Caco-2 (cell line): ENCODE measurements at regions not wholly inside any gene's neighbourhood (a gene's known extent, or its start where the extent isn't known, plus 50 kb on each side); places are given as distances from the start of the nearest gene placed in this dataset.
"Not testable (repeated sequence)": the region's sequence is repeated elsewhere in the genome, so short reads cannot be mapped to it uniquely, and the experiment has no call there.

Experiments
- BruUV-seq: library from RNA; stranded (reverse); fragments of 400-500 nt; replicated peaks from 2 replicates; lab custom pipeline; 2021; lab: Mats Ljungman, UMichigan
- CTCF ChIA-PET: fragments of 300-600 bp; sonication (Branson Sonifier 250); formaldehyde crosslinking; loops from one replicate; lab custom pipeline; 2022; ENCODE audit warnings: antibody characterized with exemption; lab: Charles Lee
- POLR2A ChIA-PET: fragments of 300-600 bp; sonication (Branson Sonifier 250); formaldehyde crosslinking; loops from one replicate; lab custom pipeline; 2022; ENCODE audit warnings: antibody characterized with exemption; lab: Charles Lee
- DNase-seq, 2 experiments: peaks; one replicate each; pipeline versions ENCODE4 v3.0.0 to v3.0.0-alpha.2; 2020 to 2022
- H3K27me3 ChIP-seq: replicated peaks from 2 replicates; pipeline ENCODE4 v1.6.0; 2011; ENCODE audit warnings: low read length; ENCODE audit not compliant: control insufficient read depth, insufficient read depth
- H3K36me3 ChIP-seq: 2 replicates; pipeline ENCODE4 v1.5.1; 2011; ENCODE audit warnings: low read length; ENCODE audit not compliant: control insufficient read depth, insufficient read depth
- H3K4me1 ChIP-seq: fragments of 250-450 bp; sonication (Bioruptor Pico); 2 replicates; pipeline ENCODE4 v1.5.1; 2020; ENCODE audit warnings: mild to moderate bottlenecking
- H3K4me3 ChIP-seq: 2 replicates; pipeline ENCODE4 v1.5.1; 2011; ENCODE audit warnings: low read depth, mild to moderate bottlenecking, control low read depth, low read length
- H3K9me3 ChIP-seq: fragments of 250-450 bp; sonication (Bioruptor Pico); 2 replicates; pipeline ENCODE4 v1.5.1; 2020; ENCODE audit warnings: mild to moderate bottlenecking, moderate library complexity
- H3K27ac Mint-ChIP-seq: one replicate; pipeline ENCODE4 v1.8.0; 2022; ENCODE audit warnings: mixed read lengths; ENCODE audit not compliant: unreplicated experiment
- H3K27me3 Mint-ChIP-seq: one replicate; pipeline ENCODE4 v1.8.0; 2022; ENCODE audit warnings: mixed read lengths; ENCODE audit not compliant: insufficient read depth, unreplicated experiment
- H3K36me3 Mint-ChIP-seq: one replicate; pipeline ENCODE4 v1.8.0; 2022; ENCODE audit warnings: mild to moderate bottlenecking, mixed read lengths; ENCODE audit not compliant: insufficient read depth, unreplicated experiment
- H3K4me1 Mint-ChIP-seq: one replicate; pipeline ENCODE4 v1.8.0; 2022; ENCODE audit warnings: low read depth, mixed read lengths; ENCODE audit not compliant: unreplicated experiment
- H3K4me3 Mint-ChIP-seq: one replicate; pipeline ENCODE4 v1.8.0; 2022; ENCODE audit warnings: mild to moderate bottlenecking, moderate library complexity, mixed read lengths; ENCODE audit not compliant: unreplicated experiment
- H3K9me3 Mint-ChIP-seq: one replicate; pipeline ENCODE4 v1.8.0; 2022; ENCODE audit warnings: mixed read lengths; ENCODE audit not compliant: unreplicated experiment
- CTCF ChIP-seq, 2 experiments: fragments of 200-600 bp in 1 of 2; IDR thresholded peaks; 1 replicate in 1 of 2; 2 replicates in 1 of 2; pipeline versions ENCODE4 v1.5.1 to v1.8.0; 2011 to 2022; ENCODE audit warnings: antibody characterized with exemption in 1 of 2, control low read depth in 1 of 2, inconsistent platforms in 1 of 2, low read depth in 1 of 2, low read length in 1 of 2, mild to moderate bottlenecking in 1 of 2, moderate library complexity in 1 of 2; ENCODE audit not compliant: insufficient read depth in 1 of 2, severe bottlenecking in 1 of 2, unreplicated experiment in 1 of 2
- intact Hi-C: fragments of 100-400 bp; cut with micrococcal nuclease; formaldehyde crosslinking; loops from one replicate; pipeline ENCODE4 v1.10.0; 2022; ENCODE audit not compliant: unreplicated experiment

GRCh38 chr20:29314294-29314693, 1943.2 kb upstream of the DEFB115 start:
- no peak for DNase-seq
- no peaks in the 10 kb centered on the region for H3K27me3 Mint-ChIP-seq
- POLR2A ChIA-PET, result no interaction called here
- no peak overlapping the region for H3K4me3 ChIP-seq
- CTCF ChIA-PET, result no interaction called here
- no TSS peak for BruUV-seq
- no peak for TF ChIP-seq CTCF (IDR thresholded peaks at IDR 0.05; ENCODE audit: insufficient read depth in 1 of 2, low read depth in 1 of 2, low read length in 1 of 2, severe bottlenecking in 1 of 2, unreplicated experiment in 1 of 2)
- H3K4me3 Mint-ChIP-seq, result no peak overlapping the region
- no peaks in the 10 kb centered on the region for H3K36me3 ChIP-seq
- no peak overlapping the region for H3K27ac Mint-ChIP-seq
- no peaks in the 10 kb centered on the region for H3K27me3 ChIP-seq
- H3K4me1 ChIP-seq, result no peaks in the 10 kb centered on the region
- intact Hi-C loops, result no loop called here
- H3K4me1 Mint-ChIP-seq, result no peaks in the 10 kb centered on the region
- peaks cover 34% of the 10 kb centered on the region for H3K9me3 Mint-ChIP-seq
- peaks cover 15% of the 10 kb centered on the region for H3K9me3 ChIP-seq
- H3K36me3 Mint-ChIP-seq, result no peaks in the 10 kb centered on the region

- no TSS peak for BruUV-seq
- H3K27me3 ChIP-seq, result no peaks in the 10 kb centered on the region
- H3K27ac Mint-ChIP-seq, result no peak overlapping the region
- CTCF ChIA-PET, result no interaction called here
- TF ChIP-seq CTCF (IDR thresholded peaks at IDR 0.05; ENCODE audit: insufficient read depth in 1 of 2, low read depth in 1 of 2, low read length in 1 of 2, severe bottlenecking in 1 of 2, unreplicated experiment in 1 of 2), result no peak
- intact Hi-C loops, result no loop called here
- no peaks in the 10 kb centered on the region for H3K36me3 ChIP-seq
- H3K4me3 Mint-ChIP-seq, result no peak overlapping the region
- H3K36me3 Mint-ChIP-seq, result no peaks in the 10 kb centered on the region
- no peaks in the 10 kb centered on the region for H3K4me1 Mint-ChIP-seq
- no peak overlapping the region for H3K4me3 ChIP-seq
- POLR2A ChIA-PET, result no interaction called here
- H3K27me3 Mint-ChIP-seq, result no peaks in the 10 kb centered on the region
- no peaks in the 10 kb centered on the region for H3K4me1 ChIP-seq
- peaks cover 11% of the 10 kb centered on the region; the same call in 1 of the 2 replicates for H3K9me3 ChIP-seq
- no peak for DNase-seq
- peaks cover 7% of the 10 kb centered on the region for H3K9me3 Mint-ChIP-seq
These were observed 1938.5 kb upstream of the DEFB115 start for GRCh38 chr20:29318871-29319461.

- TF ChIP-seq CTCF (IDR thresholded peaks at IDR 0.05; ENCODE audit: insufficient read depth in 1 of 2, low read depth in 1 of 2, low read length in 1 of 2, severe bottlenecking in 1 of 2, unreplicated experiment in 1 of 2), result no peak
- Histone ChIP-seq H3K36me3 (no peaks in the 10 kb centered on the region), H3K4me3 (no peak overlapping the region), H3K9me3 (peaks cover 11% of the 10 kb centered on the region; the same call in 1 of the 2 replicates), H3K4me1 (no peaks in the 10 kb centered on the region), H3K27me3 (no peaks in the 10 kb centered on the region)
- ChIA-PET CTCF (no interaction called here), POLR2A (no interaction called here)
- BruUV-seq, result no TSS peak
- H3K36me3 Mint-ChIP-seq, result no peaks in the 10 kb centered on the region
- no peak overlapping the region for H3K4me3 Mint-ChIP-seq
- intact Hi-C loops, result no loop called here
- H3K27ac Mint-ChIP-seq, result no peak overlapping the region
- H3K27me3 Mint-ChIP-seq, result no peaks in the 10 kb centered on the region
- DNase-seq, result no peak
- H3K9me3 Mint-ChIP-seq, result no peaks in the 10 kb centered on the region
- no peaks in the 10 kb centered on the region for H3K4me1 Mint-ChIP-seq
These were observed 1937.7 kb upstream of the DEFB115 start for GRCh38 chr20:29319725-29320124.

- H3K4me3 ChIP-seq, H3K36me3 ChIP-seq, CTCF ChIA-PET, H3K4me1 Mint-ChIP-seq, H3K27me3 ChIP-seq, H3K4me1 ChIP-seq, intact Hi-C loops, DNase-seq, BruUV-seq, H3K36me3 Mint-ChIP-seq, H3K27ac Mint-ChIP-seq, H3K9me3 Mint-ChIP-seq, POLR2A ChIA-PET, H3K27me3 Mint-ChIP-seq, H3K4me3 Mint-ChIP-seq: not testable (repeated sequence)
- H3K9me3 ChIP-seq, result peaks cover 11% of the 10 kb centered on the region; the same call in 1 of the 2 replicates
These were observed 1937.1 kb upstream of the DEFB115 start for GRCh38 chr20:29320216-29320949.
